Aorta (tissue), 5 donors: ENCODE measurements at regions not wholly inside any gene's neighbourhood (a gene's known extent, or its start where the extent isn't known, plus 50 kb on each side); places are given as distances from the start of the nearest gene placed in this dataset.

Experiments used
- ATAC-seq: fragments of 200-7000 bp; cut with Tn5 transposase; one replicate; pipeline ENCODE4 v1.9.1; 2022; ENCODE audit warnings: moderate library complexity; ENCODE audit not compliant: low FRiP score
- DNase-seq, 2 donors: peaks; one replicate each; pipeline ENCODE4 v3.0.0-alpha.2; 2020
- H3K27ac ChIP-seq, 2 donors: one replicate each; pipeline ENCODE4 v1.5.1; 2013; ENCODE audit warnings: low read length in 2 of 2, mild to moderate bottlenecking in 2 of 2, moderate library complexity in 2 of 2, control low read depth in 1 of 2, inconsistent platforms in 1 of 2, low read depth in 1 of 2
- H3K27me3 ChIP-seq, 2 donors: one replicate each; pipeline ENCODE4 v1.6.1; 2013; ENCODE audit warnings: control low read depth in 1 of 2, low read length in 1 of 2, mild to moderate bottlenecking in 1 of 2, moderate library complexity in 1 of 2; ENCODE audit not compliant: insufficient read depth in 2 of 2, control insufficient read depth in 1 of 2
- H3K36me3 ChIP-seq, 2 donors: one replicate each; pipeline ENCODE4 v1.6.1; 2013; ENCODE audit warnings: control low read depth in 1 of 2, low read length in 1 of 2, mild to moderate bottlenecking in 1 of 2; ENCODE audit not compliant: insufficient read depth in 2 of 2, control insufficient read depth in 1 of 2
- H3K4me1 ChIP-seq, 2 donors: one replicate each; pipeline ENCODE4 v1.6.1; 2013; ENCODE audit warnings: low read length in 2 of 2, control low read depth in 1 of 2, mild to moderate bottlenecking in 1 of 2, moderate library complexity in 1 of 2; ENCODE audit not compliant: insufficient read depth in 2 of 2, control insufficient read depth in 1 of 2
- H3K4me3 ChIP-seq, 2 donors: one replicate each; pipeline ENCODE4 v1.5.1; 2013; ENCODE audit warnings: low read length in 2 of 2, control low read depth in 1 of 2, mild to moderate bottlenecking in 1 of 2
- H3K9me3 ChIP-seq: one replicate; pipeline ENCODE4 v1.6.1; 2013; ENCODE audit warnings: mild to moderate bottlenecking, low read length; ENCODE audit not compliant: control insufficient read depth
- WGBS, 2 donors: extraction: QIAGEN DNeasy Blood & Tissue Kit; methylation state at CpG; one replicate each; pipeline ENCODE4 v1.1.7; 2013; 5-methylcytosine and 5-hydroxymethylcytosine counted together
- intact Hi-C, 2 donors: fragments of 100-400 bp; cut with DNase I; formaldehyde crosslinking; loops; one replicate each; pipeline versions ENCODE4 v1.14.2 to v1.15.0; 2022
- donor health status: healthy with polysubstance abuse.
- donor health status: Bipolar disorder and iron deficiency.
- donor health status: DM: no; HTN: no; CAD: no.
- donor health status: DM: no; HTN: no; CAD: no.
- donor health status: DM: yes; HTN: yes; CAD: no.

DNA sequence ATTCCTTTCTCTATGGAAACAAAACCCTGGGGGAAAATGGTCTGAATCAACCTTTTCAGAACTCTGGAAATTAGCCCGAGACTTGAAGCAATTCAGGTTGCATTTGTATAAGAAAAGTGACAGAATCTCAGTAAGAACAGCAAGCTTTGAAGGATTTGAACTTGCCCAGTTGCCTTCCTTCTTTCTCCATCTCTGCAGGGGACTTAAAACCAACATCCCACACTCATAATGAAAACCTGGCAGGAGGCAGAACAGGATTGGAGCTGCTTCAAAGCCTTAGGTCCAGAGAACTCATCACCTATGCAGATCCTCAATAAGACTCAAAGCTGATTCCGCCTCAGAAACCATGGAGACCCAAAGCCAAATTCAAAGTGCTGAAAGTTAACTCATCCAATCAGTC, 790.5 kb upstream of the ID2 start:
- Histone ChIP-seq H3K36me3 (no peaks in the 10 kb centered on the region), H3K4me3 (no peak overlapping the region), H3K9me3 (no peaks in the 10 kb centered on the region), H3K27ac (no peak overlapping the region), H3K4me1 (no peaks in the 10 kb centered on the region), H3K27me3 (no peaks in the 10 kb centered on the region)
- DNase-seq (no peak), ATAC-seq (no peak)
- WGBS, 2 donors = 93 to 94% methylated on average over 2 of the region's 2 CpGs
- intact Hi-C loops = no loop called here

DNA sequence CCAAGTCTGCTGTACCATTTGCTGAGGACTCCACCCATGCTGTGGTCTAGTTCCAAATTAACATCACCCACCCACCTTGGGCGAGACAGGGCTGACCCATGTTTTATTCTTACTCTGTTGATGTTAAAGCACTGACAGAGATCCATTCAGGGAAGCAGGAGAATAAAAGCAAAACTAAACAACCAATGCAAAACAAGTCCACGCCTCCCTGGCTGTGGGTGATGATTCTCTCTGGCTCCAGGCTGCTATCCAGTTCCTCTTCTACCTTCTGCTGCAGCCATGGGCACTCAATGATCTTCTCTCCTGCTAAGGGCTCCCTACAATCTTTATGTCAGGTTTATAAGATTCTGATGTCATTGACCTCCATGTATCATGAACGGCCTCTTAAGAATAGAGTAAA, 786.6 kb upstream of the ID2 start:
- Histone ChIP-seq H3K4me1 (no peaks in the 10 kb centered on the region), H3K36me3 (no peaks in the 10 kb centered on the region), H3K27ac (no peak overlapping the region), H3K4me3 (no peak overlapping the region), H3K27me3 (no peaks in the 10 kb centered on the region), H3K9me3 (no peaks in the 10 kb centered on the region)
- ATAC-seq (no peak), DNase-seq (no peak)
- intact Hi-C loops = no loop called here
- WGBS, 2 donors = 91 to 98% methylated on average over 3 of the region's 3 CpGs

DNA sequence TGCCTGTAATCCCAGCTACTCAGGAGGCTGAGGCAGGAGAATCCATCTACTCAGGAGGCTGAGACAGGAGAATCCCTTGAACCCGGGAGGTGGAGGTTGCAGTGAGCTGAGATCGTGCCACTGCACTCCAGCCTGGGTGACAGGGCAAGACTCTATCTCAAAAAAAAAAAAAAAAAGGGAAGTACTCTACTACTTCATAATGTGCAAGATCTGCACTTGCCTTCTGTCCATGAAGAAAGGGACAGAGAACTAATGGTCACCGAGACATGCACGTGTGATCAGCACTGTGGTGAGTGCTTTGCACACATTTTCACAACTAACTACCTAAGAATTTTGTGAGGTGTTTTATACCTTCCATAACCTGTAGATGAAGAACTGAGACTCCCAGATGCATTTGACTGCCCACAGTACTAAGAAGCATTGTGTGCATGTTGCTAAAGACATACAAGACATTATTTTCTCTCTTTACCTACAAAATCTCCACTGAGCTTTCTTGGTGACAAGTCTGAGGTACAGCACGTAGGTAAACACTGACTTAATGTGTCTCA, 784.8 kb upstream of the ID2 start:
- DNase-seq = no peak
- H3K4me3 ChIP-seq = no peak overlapping the region
- H3K27me3 ChIP-seq = peaks cover 0 to 2% of the 10 kb centered on the region in 2 donors
- H3K9me3 ChIP-seq = peaks cover 2% of the 10 kb centered on the region
- no peaks in the 10 kb centered on the region for H3K36me3 ChIP-seq
- ATAC-seq = no peak
- no peaks in the 10 kb centered on the region for H3K4me1 ChIP-seq
- no peak overlapping the region for H3K27ac ChIP-seq
- WGBS, 2 donors = 93 to 95% methylated on average over 4 to 5 of the region's 5 CpGs
- intact Hi-C loops = no loop called here

DNA sequence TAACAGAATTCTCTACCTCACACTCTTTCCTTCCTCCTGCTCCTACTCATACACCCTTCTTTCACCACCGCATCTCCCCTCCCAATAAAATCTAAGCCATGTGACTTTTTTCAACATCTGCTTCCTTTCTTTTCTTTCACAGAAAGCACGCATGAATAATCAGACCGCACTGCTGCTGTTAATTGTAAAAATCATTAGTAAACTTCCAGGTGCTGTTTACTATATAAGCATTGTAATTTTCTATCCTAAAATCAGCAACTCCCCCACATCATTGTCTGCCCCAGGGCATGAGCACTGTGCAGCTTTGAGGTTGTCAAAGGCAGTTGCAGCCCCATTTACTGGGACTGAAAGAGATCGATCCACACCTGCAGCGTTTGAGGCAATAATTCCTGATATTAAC, 782.6 kb upstream of the ID2 start:
- intact Hi-C loops = no loop called here
- Histone ChIP-seq H3K27me3 (peaks cover 0 to 4% of the 10 kb centered on the region in 2 donors), H3K4me1 (no peaks in the 10 kb centered on the region), H3K36me3 (no peaks in the 10 kb centered on the region), H3K9me3 (peaks cover 2% of the 10 kb centered on the region), H3K27ac (no peak overlapping the region), H3K4me3 (no peak overlapping the region)
- no peak for DNase-seq
- WGBS, 2 donors = 84 to 86% methylated on average over 5 of the region's 5 CpGs
- no peak for ATAC-seq

DNA sequence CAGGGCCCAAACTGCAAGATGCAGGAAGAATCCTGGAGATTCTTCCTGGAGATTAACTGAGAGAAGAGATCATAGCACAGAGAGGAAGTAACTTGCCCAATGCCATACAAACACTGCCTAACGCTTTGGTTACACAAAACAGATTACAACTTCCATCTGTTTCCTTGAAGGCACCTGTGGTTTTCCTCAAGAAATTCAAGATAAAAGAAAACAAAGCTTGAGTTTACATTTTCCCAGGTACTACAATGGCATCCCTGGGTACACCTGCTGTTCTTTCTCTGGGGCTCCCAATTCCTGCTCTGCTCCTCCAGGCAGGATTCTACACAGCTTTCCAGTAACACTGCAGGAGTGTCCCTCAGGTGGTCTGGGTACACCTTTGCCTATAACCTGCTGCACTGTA, 781.9 kb upstream of the ID2 start:
- Histone ChIP-seq H3K9me3 (peaks cover 2% of the 10 kb centered on the region), H3K4me3 (no peak overlapping the region), H3K36me3 (no peaks in the 10 kb centered on the region), H3K4me1 (no peaks in the 10 kb centered on the region), H3K27me3 (peaks cover 0 to 4% of the 10 kb centered on the region in 2 donors), H3K27ac (no peak overlapping the region)
- WGBS, 2 donors = 89 to 91% methylated on average over 1 of the region's 1 CpG
- ATAC-seq = no peak
- intact Hi-C loops = no loop called here
- no peak for DNase-seq

DNA sequence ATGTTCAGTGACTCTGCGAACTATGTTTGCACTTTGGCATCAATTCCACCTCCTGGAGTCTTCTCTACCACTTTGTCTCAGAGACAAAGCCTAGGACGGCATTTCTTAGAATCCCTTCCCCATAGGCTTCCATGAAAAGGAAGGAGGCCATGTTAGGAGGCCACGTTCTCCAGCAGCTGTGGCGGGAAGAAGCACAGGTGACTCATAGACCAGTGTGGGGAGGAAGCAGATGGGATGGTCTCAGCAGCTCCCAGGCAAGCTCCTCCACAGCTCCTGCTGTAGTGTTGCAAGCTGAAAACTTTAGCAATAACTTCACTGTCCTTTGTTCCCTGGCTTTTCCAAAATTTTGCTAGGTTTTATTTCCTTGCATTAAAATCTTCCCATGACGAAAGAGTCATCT, 781.3 kb upstream of the ID2 start:
- H3K9me3 ChIP-seq = peaks cover 2% of the 10 kb centered on the region
- H3K36me3 ChIP-seq = no peaks in the 10 kb centered on the region
- no peaks in the 10 kb centered on the region for H3K4me1 ChIP-seq
- ATAC-seq (no peak), DNase-seq (no peak)
- H3K4me3 ChIP-seq = no peak overlapping the region
- 93% methylated on average over 5 of the region's 5 CpGs for WGBS, 2 donors
- peaks cover 0 to 4% of the 10 kb centered on the region in 2 donors for H3K27me3 ChIP-seq
- intact Hi-C loops = no loop called here
- H3K27ac ChIP-seq = no peak overlapping the region

DNA sequence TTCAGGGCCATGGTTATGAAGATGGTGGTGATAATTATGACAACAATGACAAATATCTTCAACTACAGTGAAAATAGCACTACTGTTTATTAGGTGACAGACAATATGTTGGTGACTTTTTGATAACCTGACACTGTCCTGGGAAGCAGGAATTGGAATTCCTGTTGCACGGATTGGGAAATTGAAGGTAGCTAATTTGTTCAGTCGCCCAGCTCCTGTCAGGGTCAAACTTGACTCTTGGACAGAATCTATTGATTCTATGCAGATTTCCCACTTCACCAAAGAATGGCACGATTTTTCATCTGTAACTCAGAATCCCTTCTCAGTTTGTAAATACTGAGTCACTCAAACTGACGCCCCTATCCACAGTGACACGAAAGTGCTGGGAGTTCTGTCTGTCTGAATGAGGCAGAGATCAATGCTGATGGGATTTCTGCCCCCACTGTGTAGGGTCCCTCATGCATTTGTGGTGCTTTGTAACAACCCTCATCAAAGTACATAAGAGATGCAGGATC, 779.5 kb upstream of the ID2 start:
- intact Hi-C loops = no loop called here

DNA sequence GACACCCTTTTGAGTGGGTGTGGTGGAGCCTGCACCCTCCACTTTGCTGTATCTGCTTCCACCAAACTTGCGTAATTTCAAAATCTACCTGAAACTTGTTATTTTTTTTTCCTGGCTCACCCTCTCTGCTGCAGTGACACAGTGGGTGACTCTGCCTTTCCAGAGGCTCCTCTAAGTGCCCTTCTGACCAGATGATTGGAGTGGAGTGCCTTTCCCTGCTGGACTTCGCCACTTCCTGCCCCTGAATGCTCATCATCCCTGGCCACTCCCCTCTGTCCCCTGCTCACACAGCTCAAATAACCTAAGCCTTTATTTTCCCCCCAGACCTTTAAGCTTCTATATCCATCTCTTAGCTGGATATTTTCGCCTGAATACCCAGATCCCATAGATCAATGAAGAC, 777.5 kb upstream of the ID2 start:
- ATAC-seq = no peak
- peaks cover 0 to 4% of the 10 kb centered on the region in 2 donors for H3K27me3 ChIP-seq
- H3K27ac ChIP-seq = no peak overlapping the region
- WGBS, 2 donors = 95 to 99% methylated on average over 3 of the region's 3 CpGs
- intact Hi-C loops = no loop called here
- H3K4me3 ChIP-seq = no peak overlapping the region
- H3K4me1 ChIP-seq = no peaks in the 10 kb centered on the region
- peaks cover 2% of the 10 kb centered on the region for H3K9me3 ChIP-seq
- no peaks in the 10 kb centered on the region for H3K36me3 ChIP-seq
- DNase-seq = no peak

More for the DNA sequence above, 779.5 kb upstream of the ID2 start:
- Histone ChIP-seq H3K27me3 (peaks cover 0 to 4% of the 10 kb centered on the region in 2 donors), H3K9me3 (peaks cover 2% of the 10 kb centered on the region), H3K4me3 (no peak overlapping the region), H3K36me3 (no peaks in the 10 kb centered on the region), H3K4me1 (no peaks in the 10 kb centered on the region), H3K27ac (no peak overlapping the region)
- ATAC-seq (no peak), DNase-seq (no peak)
- 77 to 83% methylated on average over 5 of the region's 5 CpGs for WGBS, 2 donors

DNA sequence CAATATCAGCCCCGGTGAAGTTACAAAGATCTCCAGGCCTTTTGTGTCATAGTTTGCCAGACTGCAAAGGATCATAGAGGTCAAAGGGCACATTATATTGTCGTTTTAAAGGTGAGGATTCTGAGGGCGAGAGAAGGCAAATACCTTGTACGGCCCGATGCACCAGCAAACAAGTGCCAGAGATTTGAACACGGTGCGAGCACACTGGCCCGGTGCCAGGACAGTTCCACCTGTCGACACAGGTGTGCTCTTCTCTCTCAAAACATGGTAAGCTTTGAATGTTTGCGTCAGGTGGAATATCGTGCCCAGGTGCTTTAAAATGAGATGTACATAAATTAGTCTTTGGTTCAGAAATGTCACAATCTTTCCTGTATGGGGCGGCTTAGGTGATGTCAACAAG, 776.1 kb upstream of the ID2 start:
- Histone ChIP-seq H3K36me3 (no peaks in the 10 kb centered on the region), H3K27ac (no peak overlapping the region), H3K4me3 (no peak overlapping the region), H3K9me3 (no peaks in the 10 kb centered on the region), H3K27me3 (peaks cover 0 to 2% of the 10 kb centered on the region in 2 donors), H3K4me1 (no peaks in the 10 kb centered on the region)
- intact Hi-C loops = no loop called here
- no peak for DNase-seq
- ATAC-seq = no peak
- 87 to 90% methylated on average over 12 of the region's 12 CpGs for WGBS, 2 donors
